Lower leg skin (tissue), 3 donors: ENCODE measurements at regions not wholly inside any gene's neighbourhood (a gene's known extent, or its start where the extent isn't known, plus 50 kb on each side); places are given as distances from the start of the nearest gene placed in this dataset.

Source experiments
- CTCF ChIP-seq, 3 donors: fragments of 450-650 bp; IDR thresholded peaks; one replicate each; pipeline ENCODE4 v1.5.1; 2016; ENCODE audit warnings: antibody characterized with exemption in 3 of 3, mild to moderate bottlenecking in 3 of 3, moderate library complexity in 2 of 3
- POLR2A ChIP-seq, 2 donors: fragments of 450-650 bp; IDR thresholded peaks; one replicate each; pipeline ENCODE4 v1.6.1; 2016 to 2017; ENCODE audit warnings: antibody characterized with exemption in 2 of 2, mild to moderate bottlenecking in 1 of 2, moderate library complexity in 1 of 2

GRCh38 chr16:51289336-51289735 lies 138.3 kb upstream of the SALL1 start:
- TF ChIP-seq POLR2A (IDR thresholded peaks at IDR 0.05) = no peak
- TF ChIP-seq CTCF (IDR thresholded peaks at IDR 0.05) = no peak
